ENCODE measurements at regions not wholly inside any gene's neighbourhood (a gene's known extent, or its start where the extent isn't known, plus 50 kb on each side); places are given as distances from the start of the nearest gene placed in this dataset.

- TF ChIP-seq YY1 (IDR thresholded peaks at IDR 0.05; ENCODE audit: insufficient read depth, insufficient read length) (no peak), SUZ12 (IDR thresholded peaks at IDR 0.05; ENCODE audit: extremely low read depth, insufficient read depth, insufficient read length) (no peak), ZNF274 (IDR thresholded peaks at IDR 0.05; ENCODE audit: low read depth, low read length) (no peak)
Observed at GRCh38 chr4:96094183-96094582, 254.3 kb downstream of the PDHA2 start.
